ENCODE measurements at regions not wholly inside any gene's neighbourhood (a gene's known extent, or its start where the extent isn't known, plus 50 kb on each side); places are given as distances from the start of the nearest gene placed in this dataset.
"Not testable (repeated sequence)": the region's sequence is repeated elsewhere in the genome, so short reads cannot be mapped to it uniquely, and the experiment has no call there.

DNA sequence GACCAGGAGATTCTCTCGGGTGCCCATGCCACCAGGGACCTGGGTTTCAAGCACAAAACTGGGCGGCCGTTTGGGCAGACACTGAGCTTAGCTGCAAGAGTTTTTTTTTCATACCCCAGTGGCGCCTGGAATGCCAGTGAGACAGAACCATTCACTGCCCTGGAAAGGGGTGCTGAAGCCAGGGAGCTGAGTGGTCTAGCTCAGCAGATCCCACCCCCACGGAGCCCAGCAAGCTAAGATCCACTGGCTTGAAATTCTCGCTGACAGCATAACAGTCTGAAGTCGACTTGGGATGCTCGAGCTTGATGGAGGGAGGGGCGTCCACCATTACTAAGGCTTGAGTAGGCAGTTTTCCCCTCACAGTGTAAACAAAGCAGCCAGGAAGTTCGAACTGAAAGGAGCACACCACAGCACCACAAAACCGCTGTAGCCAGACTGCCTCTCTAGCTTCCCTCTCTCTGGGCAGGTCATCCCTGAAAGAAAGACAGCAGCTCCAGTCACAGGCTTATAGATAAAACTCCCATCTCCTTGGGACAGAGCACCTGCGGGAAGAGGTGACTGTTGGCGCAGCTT is 157.7 kb downstream of the GIPC2 start:
- H3K36me3 ChIP-seq (ENCODE audit: control insufficient read depth, insufficient read depth, low read length); H3K4me3 ChIP-seq (ENCODE audit: low read depth, low read length); H3K27me3 ChIP-seq (ENCODE audit: control insufficient read depth, insufficient read depth, low read length); H3K4me1 ChIP-seq (ENCODE audit: control insufficient read depth, insufficient read depth, low read length); H3K9ac ChIP-seq (ENCODE audit: low read length); H3K27ac ChIP-seq (ENCODE audit: low read depth, low read length); H3K9me3 ChIP-seq (ENCODE audit: control insufficient read depth, insufficient read depth, low read depth, low read length): not testable (repeated sequence)

DNA sequence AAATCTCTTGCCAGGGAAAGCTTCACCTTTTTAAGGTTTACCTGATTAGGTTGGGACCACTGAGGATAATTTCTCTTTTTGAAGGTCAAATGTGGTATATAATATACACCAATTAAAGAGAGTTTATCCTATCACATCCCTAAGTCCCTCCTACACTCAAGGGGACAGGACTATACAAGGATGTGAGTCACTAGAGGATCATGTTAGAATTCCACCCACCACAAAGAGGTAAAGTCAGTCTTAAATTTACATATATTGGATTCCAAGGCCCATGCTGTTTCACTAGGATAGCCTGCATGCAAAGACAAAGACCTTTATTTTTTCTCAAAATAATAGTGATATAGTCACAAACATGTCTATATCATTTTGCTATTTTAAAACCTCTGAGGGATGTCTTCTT is 164.4 kb downstream of the GIPC2 start:
- Histone ChIP-seq H3K9ac (ENCODE audit: low read length) (no peak overlapping the region), H3K36me3 (ENCODE audit: control insufficient read depth, insufficient read depth, low read length) (no peaks in the 10 kb centered on the region), H3K27ac (ENCODE audit: low read depth, low read length) (no peak overlapping the region)

GRCh38 chr1:78211483-78212092 is 165.8 kb downstream of the GIPC2 start:
- Histone ChIP-seq H3K4me1 (ENCODE audit: control insufficient read depth, insufficient read depth, low read length) (no peaks in the 10 kb centered on the region), H3K27me3 (ENCODE audit: control insufficient read depth, insufficient read depth, low read length) (peaks cover 13% of the 10 kb centered on the region)

More for the DNA sequence above, 164.4 kb downstream of the GIPC2 start:
- Histone ChIP-seq H3K9me3 (ENCODE audit: control insufficient read depth, insufficient read depth, low read depth, low read length) (no peaks in the 10 kb centered on the region), H3K4me1 (ENCODE audit: control insufficient read depth, insufficient read depth, low read length) (no peaks in the 10 kb centered on the region), H3K27me3 (ENCODE audit: control insufficient read depth, insufficient read depth, low read length) (peaks cover 10% of the 10 kb centered on the region; the same call in 1 of the 2 replicates), H3K4me3 (ENCODE audit: low read depth, low read length) (no peak overlapping the region)

DNA sequence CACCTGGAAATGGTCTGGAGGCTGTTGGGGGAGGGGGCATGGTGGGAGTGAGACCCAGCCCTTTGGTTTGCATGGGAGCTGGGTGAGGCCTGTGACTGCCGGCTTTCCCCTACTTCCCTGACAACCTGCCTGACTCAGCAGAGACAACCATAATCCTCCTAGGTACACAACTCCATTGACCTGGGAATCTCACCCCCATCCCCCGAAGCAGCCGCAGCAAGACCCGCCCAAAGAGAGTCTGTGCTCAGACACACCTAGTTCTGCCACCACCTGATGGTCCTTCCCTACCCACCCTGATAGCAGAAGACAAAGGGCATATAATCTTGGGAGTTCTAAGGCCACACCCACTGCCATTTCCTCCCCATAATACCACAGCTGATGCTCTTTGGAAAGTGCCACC is 168.6 kb downstream of the GIPC2 start:
- H3K36me3 ChIP-seq (ENCODE audit: control insufficient read depth, insufficient read depth, low read length) = no peaks in the 10 kb centered on the region
- H3K9me3 ChIP-seq (ENCODE audit: control insufficient read depth, insufficient read depth, low read depth, low read length) = no peaks in the 10 kb centered on the region
- peaks cover 19% of the 10 kb centered on the region for H3K27me3 ChIP-seq (ENCODE audit: control insufficient read depth, insufficient read depth, low read length)
- H3K27ac ChIP-seq (ENCODE audit: low read depth, low read length) = no peak overlapping the region
- no peaks in the 10 kb centered on the region for H3K4me1 ChIP-seq (ENCODE audit: control insufficient read depth, insufficient read depth, low read length)
- no peak overlapping the region for H3K9ac ChIP-seq (ENCODE audit: low read length)
- H3K4me3 ChIP-seq (ENCODE audit: low read depth, low read length) = no peak overlapping the region

More at GRCh38 chr1:78211483-78212092, 165.8 kb downstream of the GIPC2 start:
- no peaks in the 10 kb centered on the region for H3K36me3 ChIP-seq (ENCODE audit: control insufficient read depth, insufficient read depth, low read length)
- no peak overlapping the region for H3K4me3 ChIP-seq (ENCODE audit: low read depth, low read length)
- no peaks in the 10 kb centered on the region for H3K9me3 ChIP-seq (ENCODE audit: control insufficient read depth, insufficient read depth, low read depth, low read length)
- no peak overlapping the region for H3K27ac ChIP-seq (ENCODE audit: low read depth, low read length)
- no peak overlapping the region for H3K9ac ChIP-seq (ENCODE audit: low read length)

- no peaks in the 10 kb centered on the region for H3K36me3 ChIP-seq (ENCODE audit: control insufficient read depth, insufficient read depth, low read length)
Measured at GRCh38 chr1:78222225-78222959, 176.6 kb downstream of the GIPC2 start.

DNA sequence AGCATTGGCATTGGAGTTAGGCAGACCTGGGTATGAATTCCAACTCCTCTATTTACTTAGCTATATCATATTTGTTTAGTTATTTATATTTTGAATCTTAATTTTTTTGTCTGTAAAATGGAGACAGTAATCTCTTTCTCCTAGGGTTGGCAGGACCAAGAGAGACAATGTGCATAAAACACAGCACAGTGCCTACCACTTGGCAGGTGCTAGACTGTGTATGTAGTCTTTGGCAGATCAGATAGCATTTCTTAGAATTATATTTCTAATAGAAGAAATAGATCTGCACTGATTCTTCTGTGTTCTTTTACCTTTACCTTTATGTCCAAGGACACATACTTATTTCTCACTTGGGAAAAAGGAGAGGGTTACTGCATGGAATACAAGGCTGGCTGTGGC is 177.2 kb downstream of the GIPC2 start:
- Histone ChIP-seq H3K4me3 (ENCODE audit: low read depth, low read length) (no peak overlapping the region), H3K4me1 (ENCODE audit: control insufficient read depth, insufficient read depth, low read length) (0 out of 2 replicates have a peak, but pooled peaks cover 5% of the 10 kb centered on the region), H3K9me3 (ENCODE audit: control insufficient read depth, insufficient read depth, low read depth, low read length) (no peaks in the 10 kb centered on the region; the same call in 1 of the 2 replicates), H3K27ac (ENCODE audit: low read depth, low read length) (no peak overlapping the region), H3K27me3 (ENCODE audit: control insufficient read depth, insufficient read depth, low read length) (peaks cover 87% of the 10 kb centered on the region), H3K9ac (ENCODE audit: low read length) (no peak overlapping the region), H3K36me3 (ENCODE audit: control insufficient read depth, insufficient read depth, low read length) (no peaks in the 10 kb centered on the region)

More at GRCh38 chr1:78222225-78222959, 176.6 kb downstream of the GIPC2 start:
- peaks cover 81% of the 10 kb centered on the region for H3K27me3 ChIP-seq (ENCODE audit: control insufficient read depth, insufficient read depth, low read length)
- no peak overlapping the region for H3K27ac ChIP-seq (ENCODE audit: low read depth, low read length)
- H3K4me1 ChIP-seq (ENCODE audit: control insufficient read depth, insufficient read depth, low read length) = no peaks in the 10 kb centered on the region
- no peak overlapping the region for H3K4me3 ChIP-seq (ENCODE audit: low read depth, low read length)
- no peak overlapping the region for H3K9ac ChIP-seq (ENCODE audit: low read length)
- no peaks in the 10 kb centered on the region; the same call in 1 of the 2 replicates for H3K9me3 ChIP-seq (ENCODE audit: control insufficient read depth, insufficient read depth, low read depth, low read length)

GRCh38 chr1:78223417-78224215 is 177.8 kb downstream of the GIPC2 start:
- H3K36me3 ChIP-seq (ENCODE audit: control insufficient read depth, insufficient read depth, low read length) = no peaks in the 10 kb centered on the region
- no peak overlapping the region for H3K4me3 ChIP-seq (ENCODE audit: low read depth, low read length)
- H3K9ac ChIP-seq (ENCODE audit: low read length) = no peak overlapping the region
- H3K9me3 ChIP-seq (ENCODE audit: control insufficient read depth, insufficient read depth, low read depth, low read length) = no peaks in the 10 kb centered on the region; the same call in 1 of the 2 replicates
- no peak overlapping the region for H3K27ac ChIP-seq (ENCODE audit: low read depth, low read length)
- peaks cover 89% of the 10 kb centered on the region for H3K27me3 ChIP-seq (ENCODE audit: control insufficient read depth, insufficient read depth, low read length)
- H3K4me1 ChIP-seq (ENCODE audit: control insufficient read depth, insufficient read depth, low read length) = 0 out of 2 replicates have a peak, but pooled peaks cover 6% of the 10 kb centered on the region

DNA sequence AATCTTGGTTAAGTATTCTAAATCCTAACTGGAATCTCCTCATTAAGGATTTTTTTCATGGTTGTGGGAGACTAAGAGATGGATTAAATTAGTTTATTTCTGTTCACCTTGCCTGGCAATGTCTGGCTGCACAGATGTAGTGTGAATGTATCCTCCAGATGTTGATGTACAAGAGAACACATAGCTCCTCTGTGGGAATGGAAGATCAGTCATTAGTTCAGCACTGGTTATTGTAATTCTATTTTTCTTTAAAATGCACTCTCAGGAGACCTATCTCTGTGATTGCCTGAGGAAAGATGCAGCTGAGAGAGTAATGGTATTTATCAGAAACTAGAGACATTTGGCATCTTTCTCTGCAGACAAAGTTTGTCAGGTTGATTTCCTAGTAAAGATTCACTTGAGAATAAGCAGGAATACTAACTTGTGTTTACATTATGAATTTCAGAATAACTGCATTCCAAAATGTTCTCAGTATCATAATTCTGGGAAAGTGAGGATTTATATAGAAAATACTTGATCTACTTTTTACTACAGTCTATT is 178.6 kb downstream of the GIPC2 start:
- Histone ChIP-seq H3K27me3 (ENCODE audit: control insufficient read depth, insufficient read depth, low read length) (peaks cover 96% of the 10 kb centered on the region), H3K27ac (ENCODE audit: low read depth, low read length) (no peak overlapping the region), H3K4me1 (ENCODE audit: control insufficient read depth, insufficient read depth, low read length) (0 out of 2 replicates have a peak, but pooled peaks cover 6% of the 10 kb centered on the region), H3K36me3 (ENCODE audit: control insufficient read depth, insufficient read depth, low read length) (no peaks in the 10 kb centered on the region), H3K9me3 (ENCODE audit: control insufficient read depth, insufficient read depth, low read depth, low read length) (no peaks in the 10 kb centered on the region; the same call in 1 of the 2 replicates), H3K9ac (ENCODE audit: low read length) (no peak overlapping the region), H3K4me3 (ENCODE audit: low read depth, low read length) (no peak overlapping the region)

DNA sequence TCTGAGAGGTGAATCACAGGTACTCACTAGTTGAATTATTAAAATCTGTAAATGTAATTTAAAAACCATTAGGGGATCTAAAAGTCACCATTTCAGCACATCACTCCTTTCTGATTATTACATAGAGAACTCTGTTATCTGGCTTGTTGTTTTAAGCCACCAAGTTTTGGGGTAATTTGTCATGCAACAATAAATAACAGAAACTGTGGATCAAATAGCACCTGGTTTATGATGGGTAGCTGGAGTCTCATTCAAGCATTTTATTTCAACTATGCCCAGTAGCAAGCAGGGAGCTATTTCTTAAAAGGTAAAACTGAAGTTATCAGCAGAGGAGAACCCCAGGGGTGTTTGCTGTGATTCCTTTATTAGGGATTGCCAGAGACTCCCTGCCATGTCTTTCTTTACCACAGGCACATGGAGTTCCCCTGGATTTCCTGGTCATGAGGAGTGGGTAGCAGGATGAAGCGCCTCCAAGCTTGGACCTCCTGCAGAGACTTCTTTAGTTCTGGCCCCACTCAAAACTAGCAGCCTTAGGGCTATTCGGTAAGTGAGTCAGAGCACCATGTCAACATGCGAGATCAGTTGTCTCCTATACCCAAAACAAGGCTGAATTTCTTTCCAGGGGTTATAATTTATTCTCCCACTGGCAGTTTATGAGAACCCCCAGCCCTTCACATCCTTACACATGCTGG is 179.2 kb downstream of the GIPC2 start:
- Histone ChIP-seq H3K27me3 (ENCODE audit: control insufficient read depth, insufficient read depth, low read length) (peaks cover 98% of the 10 kb centered on the region), H3K36me3 (ENCODE audit: control insufficient read depth, insufficient read depth, low read length) (no peaks in the 10 kb centered on the region), H3K9ac (ENCODE audit: low read length) (no peak overlapping the region), H3K4me1 (ENCODE audit: control insufficient read depth, insufficient read depth, low read length) (0 out of 2 replicates have a peak, but pooled peaks cover 6% of the 10 kb centered on the region), H3K4me3 (ENCODE audit: low read depth, low read length) (no peak overlapping the region), H3K9me3 (ENCODE audit: control insufficient read depth, insufficient read depth, low read depth, low read length) (no peaks in the 10 kb centered on the region; the same call in 1 of the 2 replicates), H3K27ac (ENCODE audit: low read depth, low read length) (no peak overlapping the region)

GRCh38 chr1:78226784-78227183 is 181.0 kb downstream of the GIPC2 start:
- H3K27me3 ChIP-seq (ENCODE audit: control insufficient read depth, insufficient read depth, low read length) = peaks cover 98% of the 10 kb centered on the region
- no peak overlapping the region for H3K9ac ChIP-seq (ENCODE audit: low read length)
- 0 out of 2 replicates have a peak, but pooled peaks cover 6% of the 10 kb centered on the region for H3K4me1 ChIP-seq (ENCODE audit: control insufficient read depth, insufficient read depth, low read length)
- H3K4me3 ChIP-seq (ENCODE audit: low read depth, low read length) = no peak overlapping the region
- H3K9me3 ChIP-seq (ENCODE audit: control insufficient read depth, insufficient read depth, low read depth, low read length) = no peaks in the 10 kb centered on the region; the same call in 1 of the 2 replicates
- H3K36me3 ChIP-seq (ENCODE audit: control insufficient read depth, insufficient read depth, low read length) = no peaks in the 10 kb centered on the region
- no peak overlapping the region for H3K27ac ChIP-seq (ENCODE audit: low read depth, low read length)
